Gastrocnemius medialis (tissue), 4 donors: ENCODE measurements at regions not wholly inside any gene's neighbourhood (a gene's known extent, or its start where the extent isn't known, plus 50 kb on each side); places are given as distances from the start of the nearest gene placed in this dataset.

Source experiments
- ATAC-seq, 2 donors: fragments of 150-250 bp; one replicate each; pipeline ENCODE4 v1.9.1; 2016
- DNase-seq, 2 donors: peaks; one replicate each; pipeline ENCODE4 v3.0.0-alpha.2; 2019
- H3K27ac ChIP-seq, 4 donors: fragments of 200-600 bp; sonication (generic); 1 replicate in 1 of 4; 2 replicates in 3 of 4; pipeline ENCODE4 v1.5.1; 2016 to 2018; ENCODE audit warnings: mild to moderate bottlenecking in 2 of 4, moderate library complexity in 1 of 4
- H3K27me3 ChIP-seq, 3 donors: fragments of 200-600 bp; sonication (generic) in 2 of 3; 1 replicate in 1 of 3; 2 replicates in 2 of 3; pipeline versions ENCODE4 v1.5.1 to v1.6.0; 2016 to 2019; ENCODE audit warnings: mild to moderate bottlenecking in 1 of 3, moderate library complexity in 1 of 3
- H3K36me3 ChIP-seq, 2 donors: fragments of 200-600 bp; sonication (generic) in 1 of 2; one replicate each; pipeline ENCODE4 v1.5.1; 2017 to 2018
- H3K4me1 ChIP-seq, 2 donors: fragments of 200-600 bp; sonication (generic) in 1 of 2; one replicate each; pipeline ENCODE4 v1.5.1; 2016 to 2017; ENCODE audit warnings: mild to moderate bottlenecking in 2 of 2
- H3K4me3 ChIP-seq, 4 donors: fragments of 200-600 bp; sonication (generic) in 3 of 4; 1 replicate in 1 of 4; 2 replicates in 3 of 4; pipeline ENCODE4 v1.5.1; 2016 to 2019; ENCODE audit warnings: mild to moderate bottlenecking in 2 of 4
- H3K9me3 ChIP-seq, 3 donors: fragments of 200-600 bp; sonication (generic) in 2 of 3; 1 replicate in 1 of 3; 2 replicates in 2 of 3; pipeline ENCODE4 v1.5.1; 2016 to 2019
- CTCF ChIP-seq, 5 experiments: fragments of 450-650 bp in 3 of 5; fragments of 200-600 bp in 2 of 5; sonication (generic) in 2 of 5; IDR thresholded peaks in 4 of 5; conservative IDR thresholded peaks in 1 of 5; 1 replicate in 4 of 5; 2 replicates in 1 of 5; pipeline ENCODE4 v1.5.1; 2016 to 2019; ENCODE audit warnings: antibody characterized with exemption in 5 of 5, mild to moderate bottlenecking in 3 of 5, moderate library complexity in 3 of 5
- POLR2A ChIP-seq, 2 donors: fragments of 450-650 bp; IDR thresholded peaks; one replicate each; pipeline ENCODE4 v1.6.1; 2017; ENCODE audit warnings: antibody characterized with exemption in 2 of 2, mild to moderate bottlenecking in 2 of 2, moderate library complexity in 2 of 2
- in situ Hi-C, 4 donors: fragments of 200-750 bp; cut with MboI; loops; one replicate each; pipeline versions ENCODE4 v1.15.0 to v1.8.0; 2017; ENCODE audit warnings: low sequenced_read_pairs in 4 of 4
- intact Hi-C: fragments of 100-400 bp; cut with DNase I; formaldehyde crosslinking; loops from one replicate; pipeline ENCODE4 v1.15.1; 2023; ENCODE audit warnings: low total_unique reads

- Histone ChIP-seq H3K4me3 (no peak overlapping the region), H3K27me3 (peaks cover 0 to 3% (median 3%) of the 10 kb centered on the region in 3 donors), H3K36me3 (no peaks in the 10 kb centered on the region), H3K27ac (no peak overlapping the region), H3K4me1 (no peaks in the 10 kb centered on the region), H3K9me3 (no peaks in the 10 kb centered on the region)
- ATAC-seq (no peak), DNase-seq (no peak)
- TF ChIP-seq CTCF (IDR thresholded peaks at IDR 0.05 in 4 of 5, conservative IDR thresholded peaks at IDR 0.05 in 1 of 5) = no peak
- TF ChIP-seq POLR2A (IDR thresholded peaks at IDR 0.05) = no peak
- intact Hi-C loops (no loop called here), in situ Hi-C loops (no loop called here)
These were observed 204.9 kb upstream of the LINGO1 start for GRCh38 chr15:77837649-77838025.

GRCh38 chr15:77836906-77837648 lies 204.4 kb upstream of the LINGO1 start:
- ATAC-seq (no peak), DNase-seq (no peak)
- in situ Hi-C loops = no loop called here
- peaks cover 0 to 3% (median 3%) of the 10 kb centered on the region in 3 donors for H3K27me3 ChIP-seq
- H3K4me3 ChIP-seq = no peak overlapping the region
- H3K27ac ChIP-seq = no peak overlapping the region
- no peaks in the 10 kb centered on the region for H3K9me3 ChIP-seq
- intact Hi-C loops = no loop called here
- H3K36me3 ChIP-seq = no peaks in the 10 kb centered on the region
- no peaks in the 10 kb centered on the region for H3K4me1 ChIP-seq
- TF ChIP-seq CTCF (IDR thresholded peaks at IDR 0.05 in 4 of 5, conservative IDR thresholded peaks at IDR 0.05 in 1 of 5) (no peak), POLR2A (IDR thresholded peaks at IDR 0.05) (no peak)

- Histone ChIP-seq H3K27ac (no peak overlapping the region), H3K27me3 (peaks cover 0 to 3% (median 0%) of the 10 kb centered on the region in 3 donors), H3K36me3 (no peaks in the 10 kb centered on the region), H3K4me3 (no peak overlapping the region), H3K9me3 (no peaks in the 10 kb centered on the region), H3K4me1 (no peaks in the 10 kb centered on the region)
- ATAC-seq (no peak), DNase-seq (no peak)
- TF ChIP-seq CTCF (IDR thresholded peaks at IDR 0.05 in 4 of 5, conservative IDR thresholded peaks at IDR 0.05 in 1 of 5) (no peak), POLR2A (IDR thresholded peaks at IDR 0.05) (no peak)
- in situ Hi-C loops = no loop called here
- intact Hi-C loops = no loop called here
These were observed 203.5 kb upstream of the LINGO1 start for GRCh38 chr15:77836121-77836692.

- Histone ChIP-seq H3K4me1 (no peaks in the 10 kb centered on the region), H3K27me3 (peaks cover 0 to 3% (median 0%) of the 10 kb centered on the region in 3 donors), H3K4me3 (no peak overlapping the region), H3K27ac (no peak overlapping the region), H3K9me3 (no peaks in the 10 kb centered on the region), H3K36me3 (no peaks in the 10 kb centered on the region)
- TF ChIP-seq CTCF (IDR thresholded peaks at IDR 0.05 in 4 of 5, conservative IDR thresholded peaks at IDR 0.05 in 1 of 5) = no peak
- TF ChIP-seq POLR2A (IDR thresholded peaks at IDR 0.05) = no peak
- ATAC-seq (no peak), DNase-seq (no peak)
- intact Hi-C loops = no loop called here
- in situ Hi-C loops = no loop called here
These were observed 201.7 kb upstream of the LINGO1 start for GRCh38 chr15:77834276-77834990.
